PC-9 (cell line): ENCODE measurements at regions not wholly inside any gene's neighbourhood (a gene's known extent, or its start where the extent isn't known, plus 50 kb on each side); places are given as distances from the start of the nearest gene placed in this dataset.

Experiments
- CTCF ChIP-seq: fragments of 200-600 bp; sonication (generic); conservative IDR thresholded peaks from 2 replicates; pipeline ENCODE4 v1.6.1; 2017; ENCODE audit warnings: mixed run types, antibody characterized with exemption, mild to moderate bottlenecking, moderate library complexity
- EZH2 ChIP-seq: fragments of 200-600 bp; sonication (generic); IDR thresholded peaks from 2 replicates; pipeline ENCODE4 v1.8.0; 2017; ENCODE audit warnings: antibody characterized with exemption, low read depth

GRCh38 chr10:20624642-20625041 is 272.5 kb downstream of the NEBL start:
- no peak for TF ChIP-seq CTCF
- TF ChIP-seq EZH2 = no peak
